ENCODE measurements at regions not wholly inside any gene's neighbourhood (a gene's known extent, or its start where the extent isn't known, plus 50 kb on each side); places are given as distances from the start of the nearest gene placed in this dataset.

DNA sequence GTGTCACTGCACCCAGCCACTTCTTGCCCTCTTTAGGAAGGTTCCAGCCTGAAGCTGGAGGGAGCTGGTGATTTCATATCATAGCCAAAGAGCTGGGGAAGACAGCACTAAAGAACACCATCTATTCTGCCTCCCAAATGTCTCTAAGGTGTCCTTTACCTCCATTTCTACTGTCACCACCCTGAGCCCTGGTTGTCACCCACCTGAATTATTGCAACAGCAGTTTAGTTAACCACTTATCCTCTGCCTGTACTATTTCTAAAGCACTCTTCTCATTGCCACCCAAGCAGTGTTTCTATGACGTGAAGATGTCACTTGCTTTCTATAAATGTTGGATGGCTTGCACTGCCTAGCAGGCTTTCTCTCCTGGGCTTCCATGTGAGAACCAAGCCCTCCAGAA, 69.4 kb upstream of the EED start:
- Histone ChIP-seq H3K79me1 (ENCODE audit: low read depth, low read length) (no peaks in the 10 kb centered on the region), H2BK120ac (ENCODE audit: low read depth, low read length) (no peak overlapping the region), H3K4ac (ENCODE audit: low read length) (no peak overlapping the region), H3K36me3 (replicated peaks in 1 of 2; ENCODE audit: control insufficient read depth in 2 of 2, insufficient read depth in 2 of 2, low read length in 2 of 2) (no peaks in the 10 kb centered on the region), H2BK15ac (ENCODE audit: low read length) (no peak overlapping the region), H4K8ac (ENCODE audit: low read depth, low read length) (no peak overlapping the region), H3K9ac (ENCODE audit: low read depth, low read length, poor library complexity) (no peak overlapping the region), H3K4me3 (ENCODE audit: low read length in 2 of 2) (no peak overlapping the region), H3K18ac (ENCODE audit: low read length) (no peak overlapping the region), H3K4me1 (ENCODE audit: control insufficient read depth in 2 of 2, insufficient read depth in 1 of 2, low read depth in 1 of 2, low read length in 2 of 2) (no peaks in the 10 kb centered on the region), H3K9me3 (replicated peaks in 1 of 2; ENCODE audit: control insufficient read depth in 2 of 2, insufficient read depth in 1 of 2, low read depth in 1 of 2, low read length in 2 of 2) (no peaks in the 10 kb centered on the region), H2BK12ac (ENCODE audit: low read length) (no peak overlapping the region), H3K4me2 (ENCODE audit: insufficient read depth, low read length, poor library complexity, severe bottlenecking) (no peak overlapping the region), H3K27me3 (ENCODE audit: control insufficient read depth in 3 of 3, insufficient read depth in 3 of 3, low read depth in 1 of 3, low read length in 3 of 3) (no peaks in the 10 kb centered on the region), H3K27ac (replicated peaks; ENCODE audit: low read length) (no peak overlapping the region), H2AK5ac (ENCODE audit: low read depth, low read length) (no peak overlapping the region), H3K23ac (ENCODE audit: low read depth, low read length, poor library complexity) (no peak overlapping the region), H3K14ac (ENCODE audit: low read length) (no peak overlapping the region), H2BK5ac (ENCODE audit: low read length) (no peak overlapping the region), H2AFZ (ENCODE audit: low read length) (no peak overlapping the region), H4K91ac (ENCODE audit: low read depth, low read length, poor library complexity) (no peak overlapping the region)
- DNase-seq (ENCODE audit: low spot score), result no peak
- WGBS, 2 donors (ENCODE audit: extremely low coverage in 2 of 2, insufficient read length in 2 of 2, insufficient replicate concordance in 1 of 2), result no CpG with 5 or more reads among the region's 1 CpG

DNA sequence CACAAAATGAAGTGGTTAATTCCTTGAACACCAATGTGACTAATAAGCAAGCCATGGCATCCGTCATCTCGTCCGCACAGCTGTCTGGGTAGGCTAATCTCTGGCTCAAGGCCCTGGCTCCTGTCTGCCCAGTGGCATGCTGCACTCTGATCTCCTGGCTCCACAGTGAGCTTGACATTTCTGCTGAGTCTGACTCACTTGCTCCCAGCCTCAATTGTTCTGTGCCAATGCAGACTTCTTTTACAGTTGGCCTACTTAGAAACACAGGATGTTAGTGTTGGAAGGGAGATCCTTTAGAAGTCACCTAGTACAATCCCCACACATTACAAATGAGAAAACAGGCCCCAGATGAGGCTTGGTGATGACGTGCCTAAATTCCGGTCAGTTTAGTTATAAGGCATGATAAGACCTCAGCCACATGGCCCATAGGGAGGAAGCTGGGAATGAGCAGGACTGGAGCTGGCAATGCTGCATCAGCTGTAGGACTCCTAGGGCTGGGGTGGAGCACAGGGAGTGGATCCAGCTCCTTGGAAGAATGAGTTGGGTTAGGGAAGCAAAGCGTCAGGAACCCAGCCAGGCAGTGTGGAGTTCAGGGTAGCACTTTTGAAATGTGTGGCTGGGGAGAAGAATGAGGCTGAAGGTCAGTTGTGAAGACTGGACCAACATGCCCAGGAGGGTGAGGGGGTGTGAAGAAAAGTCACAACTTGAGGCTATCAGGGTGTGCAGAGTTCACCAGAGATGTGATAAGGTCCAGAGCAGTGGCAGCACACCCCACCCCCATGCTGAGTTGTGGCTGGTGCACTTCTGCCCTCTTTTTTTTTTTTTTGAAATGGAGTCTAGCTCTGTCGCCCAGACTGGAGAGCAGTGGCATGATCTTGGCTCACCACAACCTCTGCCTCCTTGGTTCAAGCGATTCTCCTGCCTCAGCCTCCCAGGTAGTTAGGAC, 70.2 kb upstream of the EED start:
- Histone ChIP-seq H3K4ac (ENCODE audit: low read length) (no peak overlapping the region), H4K91ac (ENCODE audit: low read depth, low read length, poor library complexity) (no peak overlapping the region), H2BK120ac (ENCODE audit: low read depth, low read length) (no peak overlapping the region), H4K8ac (ENCODE audit: low read depth, low read length) (no peak overlapping the region), H2AK5ac (ENCODE audit: low read depth, low read length) (no peak overlapping the region), H3K9me3 (replicated peaks in 1 of 2; ENCODE audit: control insufficient read depth in 2 of 2, insufficient read depth in 1 of 2, low read depth in 1 of 2, low read length in 2 of 2) (no peaks in the 10 kb centered on the region), H3K18ac (ENCODE audit: low read length) (peak overlapping the region; percentile 57), H3K79me1 (ENCODE audit: low read depth, low read length) (no peaks in the 10 kb centered on the region), H3K27me3 (ENCODE audit: control insufficient read depth in 3 of 3, insufficient read depth in 3 of 3, low read depth in 1 of 3, low read length in 3 of 3) (no peaks in the 10 kb centered on the region), H3K4me2 (ENCODE audit: insufficient read depth, low read length, poor library complexity, severe bottlenecking) (no peak overlapping the region), H2BK5ac (ENCODE audit: low read length) (no peak overlapping the region), H2BK12ac (ENCODE audit: low read length) (no peak overlapping the region), H3K27ac (replicated peaks; ENCODE audit: low read length) (no peak overlapping the region), H3K14ac (ENCODE audit: low read length) (peak overlapping the region; percentile 38), H3K23ac (ENCODE audit: low read depth, low read length, poor library complexity) (peak overlapping the region; percentile 34), H2AFZ (ENCODE audit: low read length) (no peak overlapping the region), H3K4me3 (ENCODE audit: low read length in 2 of 2) (peak overlapping the region in 1 of 2 donors; percentile 55), H2BK15ac (ENCODE audit: low read length) (no peak overlapping the region), H3K4me1 (ENCODE audit: control insufficient read depth in 2 of 2, insufficient read depth in 1 of 2, low read depth in 1 of 2, low read length in 2 of 2) (no peaks in the 10 kb centered on the region), H3K9ac (ENCODE audit: low read depth, low read length, poor library complexity) (no peak overlapping the region), H3K36me3 (replicated peaks in 1 of 2; ENCODE audit: control insufficient read depth in 2 of 2, insufficient read depth in 2 of 2, low read length in 2 of 2) (no peaks in the 10 kb centered on the region)
- WGBS, 2 donors (ENCODE audit: extremely low coverage in 2 of 2, insufficient read length in 2 of 2, insufficient replicate concordance in 1 of 2), result no CpG with 5 or more reads among the region's 8 CpGs
- no peak for DNase-seq (ENCODE audit: low spot score)

DNA sequence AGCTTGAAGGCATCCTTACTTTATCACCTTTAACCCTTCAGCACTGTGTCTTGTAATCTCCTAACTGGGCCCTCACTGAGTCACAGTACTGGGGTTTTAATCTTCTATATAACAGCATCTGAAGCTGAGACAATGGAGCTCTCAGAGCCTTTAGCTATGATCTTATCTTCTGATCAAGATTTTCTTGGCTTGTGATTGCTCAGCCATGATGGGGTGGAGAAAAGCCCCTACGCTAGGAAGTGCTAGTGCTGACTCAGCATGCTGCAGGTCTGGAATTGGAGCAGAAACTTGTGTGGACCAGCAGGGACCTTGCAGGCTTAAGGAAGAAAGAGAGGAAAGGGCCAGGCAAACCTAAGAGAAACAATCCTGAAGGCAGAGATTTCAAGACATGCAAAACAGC, 71.7 kb upstream of the EED start:
- no peak overlapping the region for H4K91ac ChIP-seq (ENCODE audit: low read depth, low read length, poor library complexity)
- no peak overlapping the region for H3K27ac ChIP-seq (replicated peaks; ENCODE audit: low read length)

DNA sequence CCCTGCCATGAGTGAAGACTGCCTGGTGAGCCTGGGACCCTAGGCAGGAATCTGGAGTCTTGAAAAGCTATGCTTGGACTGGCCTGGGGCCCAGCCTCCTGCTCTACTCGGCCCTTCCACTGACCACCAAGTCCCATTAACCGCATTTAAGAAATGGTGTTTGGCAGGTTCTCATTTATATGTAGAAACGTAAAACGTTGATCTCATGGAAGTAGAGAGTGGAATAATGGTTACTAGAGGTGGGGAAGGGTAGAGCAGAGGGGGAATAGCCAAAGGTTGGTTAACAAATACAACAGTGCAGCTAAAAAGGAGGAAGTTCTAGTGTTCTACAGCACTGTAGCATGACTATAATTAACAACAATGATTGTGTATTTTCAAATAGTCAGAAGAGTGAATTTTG, 72.9 kb upstream of the EED start:
- no peak overlapping the region for H3K4me3 ChIP-seq (ENCODE audit: low read length in 2 of 2)
- no peak overlapping the region for H4K91ac ChIP-seq (ENCODE audit: low read depth, low read length, poor library complexity)
- no peaks in the 10 kb centered on the region for H3K4me1 ChIP-seq (ENCODE audit: control insufficient read depth in 2 of 2, insufficient read depth in 1 of 2, low read depth in 1 of 2, low read length in 2 of 2)
- no peak overlapping the region for H2BK15ac ChIP-seq (ENCODE audit: low read length)
- no peak for DNase-seq (ENCODE audit: low spot score)
- H3K23ac ChIP-seq (ENCODE audit: low read depth, low read length, poor library complexity), result no peak overlapping the region
- no CpG with 5 or more reads among the region's 4 CpGs for WGBS, 2 donors (ENCODE audit: extremely low coverage in 2 of 2, insufficient read length in 2 of 2, insufficient replicate concordance in 1 of 2)
- no peaks in the 10 kb centered on the region for H3K9me3 ChIP-seq (replicated peaks in 1 of 2; ENCODE audit: control insufficient read depth in 2 of 2, insufficient read depth in 1 of 2, low read depth in 1 of 2, low read length in 2 of 2)
- H3K4ac ChIP-seq (ENCODE audit: low read length), result no peak overlapping the region
- H3K4me2 ChIP-seq (ENCODE audit: insufficient read depth, low read length, poor library complexity, severe bottlenecking), result no peak overlapping the region
- no peak overlapping the region for H2AFZ ChIP-seq (ENCODE audit: low read length)
- H4K8ac ChIP-seq (ENCODE audit: low read depth, low read length), result no peak overlapping the region
- H2BK5ac ChIP-seq (ENCODE audit: low read length), result no peak overlapping the region
- no peak overlapping the region for H2AK5ac ChIP-seq (ENCODE audit: low read depth, low read length)
- H3K14ac ChIP-seq (ENCODE audit: low read length), result no peak overlapping the region
- no peaks in the 10 kb centered on the region for H3K27me3 ChIP-seq (ENCODE audit: control insufficient read depth in 3 of 3, insufficient read depth in 3 of 3, low read depth in 1 of 3, low read length in 3 of 3)
- no peak overlapping the region for H2BK12ac ChIP-seq (ENCODE audit: low read length)
- no peaks in the 10 kb centered on the region for H3K79me1 ChIP-seq (ENCODE audit: low read depth, low read length)
- H3K9ac ChIP-seq (ENCODE audit: low read depth, low read length, poor library complexity), result no peak overlapping the region
- no peak overlapping the region for H3K18ac ChIP-seq (ENCODE audit: low read length)
- H2BK120ac ChIP-seq (ENCODE audit: low read depth, low read length), result no peak overlapping the region
- no peaks in the 10 kb centered on the region for H3K36me3 ChIP-seq (replicated peaks in 1 of 2; ENCODE audit: control insufficient read depth in 2 of 2, insufficient read depth in 2 of 2, low read length in 2 of 2)
- H3K27ac ChIP-seq (replicated peaks; ENCODE audit: low read length), result no peak overlapping the region

More for the DNA sequence above, 71.7 kb upstream of the EED start:
- no peak overlapping the region for H2AK5ac ChIP-seq (ENCODE audit: low read depth, low read length)
- no peaks in the 10 kb centered on the region for H3K79me1 ChIP-seq (ENCODE audit: low read depth, low read length)
- WGBS, 2 donors (ENCODE audit: extremely low coverage in 2 of 2, insufficient read length in 2 of 2, insufficient replicate concordance in 1 of 2), result no CpG with 5 or more reads among the region's 1 CpG
- H3K36me3 ChIP-seq (replicated peaks in 1 of 2; ENCODE audit: control insufficient read depth in 2 of 2, insufficient read depth in 2 of 2, low read length in 2 of 2), result no peaks in the 10 kb centered on the region
- no peak overlapping the region for H2BK120ac ChIP-seq (ENCODE audit: low read depth, low read length)
- H3K4ac ChIP-seq (ENCODE audit: low read length), result no peak overlapping the region
- H3K9me3 ChIP-seq (replicated peaks in 1 of 2; ENCODE audit: control insufficient read depth in 2 of 2, insufficient read depth in 1 of 2, low read depth in 1 of 2, low read length in 2 of 2), result no peaks in the 10 kb centered on the region
- no peak overlapping the region for H2BK12ac ChIP-seq (ENCODE audit: low read length)
- no peak overlapping the region for H4K8ac ChIP-seq (ENCODE audit: low read depth, low read length)
- no peaks in the 10 kb centered on the region for H3K27me3 ChIP-seq (ENCODE audit: control insufficient read depth in 3 of 3, insufficient read depth in 3 of 3, low read depth in 1 of 3, low read length in 3 of 3)
- H3K9ac ChIP-seq (ENCODE audit: low read depth, low read length, poor library complexity), result no peak overlapping the region
- no peak overlapping the region for H2AFZ ChIP-seq (ENCODE audit: low read length)
- H2BK5ac ChIP-seq (ENCODE audit: low read length), result no peak overlapping the region
- H3K4me1 ChIP-seq (ENCODE audit: control insufficient read depth in 2 of 2, insufficient read depth in 1 of 2, low read depth in 1 of 2, low read length in 2 of 2), result no peaks in the 10 kb centered on the region
- no peak overlapping the region for H3K4me2 ChIP-seq (ENCODE audit: insufficient read depth, low read length, poor library complexity, severe bottlenecking)
- H3K23ac ChIP-seq (ENCODE audit: low read depth, low read length, poor library complexity), result no peak overlapping the region
- no peak overlapping the region for H3K14ac ChIP-seq (ENCODE audit: low read length)
- no peak overlapping the region for H3K4me3 ChIP-seq (ENCODE audit: low read length in 2 of 2)
- no peak overlapping the region for H2BK15ac ChIP-seq (ENCODE audit: low read length)
- no peak for DNase-seq (ENCODE audit: low spot score)
- H3K18ac ChIP-seq (ENCODE audit: low read length), result no peak overlapping the region

All from neuronal stem cell (in vitro differentiated cells).